ENCODE measurements at regions not wholly inside any gene's neighbourhood (a gene's known extent, or its start where the extent isn't known, plus 50 kb on each side); places are given as distances from the start of the nearest gene placed in this dataset.

GRCh38 chr19:29015569-29015968, 197.4 kb downstream of the UQCRFS1 start:
- no TSS peak for BruUV-seq (replicated peaks)
- Histone ChIP-seq H3F3A (ENCODE audit: insufficient read depth, low read depth) (no peaks in the 10 kb centered on the region), H3K27ac (no peak overlapping the region), H2AFZ (no peak overlapping the region), H3K4me1 (replicated peaks; ENCODE audit: insufficient read depth) (no peaks in the 10 kb centered on the region), H3K36me3 (ENCODE audit: low read depth) (no peaks in the 10 kb centered on the region), H3K9me2 (ENCODE audit: insufficient read depth) (no peaks in the 10 kb centered on the region), H3K9me3 (ENCODE audit: insufficient read depth, low read depth) (no peaks in the 10 kb centered on the region), H3K4me2 (no peak overlapping the region), H3K79me2 (ENCODE audit: low read depth) (no peaks in the 10 kb centered on the region), H3K4me3 (no peak overlapping the region), H4K20me1 (ENCODE audit: insufficient read depth) (no peaks in the 10 kb centered on the region), H3K27me3 (ENCODE audit: insufficient read depth, low read depth) (peaks cover 82% of the 10 kb centered on the region)
- POLR2A ChIA-PET (ENCODE audit: unreplicated experiment): no interaction called here
- intact Hi-C loops (cut with micrococcal nuclease; ENCODE audit: unreplicated experiment): no loop called here
- no peak for DNase-seq
- CTCF ChIA-PET: no interaction called here
- TF ChIP-seq EZH2 (IDR thresholded peaks at IDR 0.05; ENCODE audit: low read depth): no peak
- no peak for TF ChIP-seq CTCF (conservative IDR thresholded peaks at IDR 0.05)

- Histone ChIP-seq H3K4me3 (no peak overlapping the region), H3K36me3 (ENCODE audit: low read depth) (no peaks in the 10 kb centered on the region), H3K27me3 (ENCODE audit: insufficient read depth, low read depth) (peaks cover 80% of the 10 kb centered on the region), H3K4me2 (no peak overlapping the region), H2AFZ (no peak overlapping the region), H3K9me3 (ENCODE audit: insufficient read depth, low read depth) (no peaks in the 10 kb centered on the region), H4K20me1 (ENCODE audit: insufficient read depth) (no peaks in the 10 kb centered on the region), H3K79me2 (ENCODE audit: low read depth) (no peaks in the 10 kb centered on the region), H3K27ac (no peak overlapping the region), H3K4me1 (replicated peaks; ENCODE audit: insufficient read depth) (no peaks in the 10 kb centered on the region), H3K9me2 (ENCODE audit: insufficient read depth) (no peaks in the 10 kb centered on the region), H3F3A (ENCODE audit: insufficient read depth, low read depth) (no peaks in the 10 kb centered on the region)
- no peak for DNase-seq
- ChIA-PET POLR2A (ENCODE audit: unreplicated experiment) (no interaction called here), CTCF (no interaction called here)
- no peak for TF ChIP-seq CTCF (conservative IDR thresholded peaks at IDR 0.05)
- no peak for TF ChIP-seq EZH2 (IDR thresholded peaks at IDR 0.05; ENCODE audit: low read depth)
- no TSS peak for BruUV-seq (replicated peaks)
- intact Hi-C loops (cut with micrococcal nuclease; ENCODE audit: unreplicated experiment): no loop called here
These were observed 198.0 kb downstream of the UQCRFS1 start for GRCh38 chr19:29014857-29015436.

GRCh38 chr19:29013988-29014387, 199.0 kb downstream of the UQCRFS1 start:
- Histone ChIP-seq H3K4me2 (no peak overlapping the region), H3K79me2 (ENCODE audit: low read depth) (no peaks in the 10 kb centered on the region), H3K27ac (no peak overlapping the region), H3K4me1 (replicated peaks; ENCODE audit: insufficient read depth) (no peaks in the 10 kb centered on the region), H3F3A (ENCODE audit: insufficient read depth, low read depth) (no peaks in the 10 kb centered on the region), H3K9me2 (ENCODE audit: insufficient read depth) (no peaks in the 10 kb centered on the region), H3K4me3 (no peak overlapping the region), H3K9me3 (ENCODE audit: insufficient read depth, low read depth) (no peaks in the 10 kb centered on the region), H4K20me1 (ENCODE audit: insufficient read depth) (no peaks in the 10 kb centered on the region), H3K36me3 (ENCODE audit: low read depth) (no peaks in the 10 kb centered on the region), H3K27me3 (ENCODE audit: insufficient read depth, low read depth) (peaks cover 80% of the 10 kb centered on the region), H2AFZ (no peak overlapping the region)
- no peak for DNase-seq
- CTCF ChIA-PET: no interaction called here
- no TSS peak for BruUV-seq (replicated peaks)
- POLR2A ChIA-PET (ENCODE audit: unreplicated experiment): no interaction called here
- TF ChIP-seq EZH2 (IDR thresholded peaks at IDR 0.05; ENCODE audit: low read depth) (no peak), CTCF (conservative IDR thresholded peaks at IDR 0.05) (no peak)
- intact Hi-C loops (cut with micrococcal nuclease; ENCODE audit: unreplicated experiment): no loop called here

All from PC-9 (cell line).